NCI-H1092 (cell line): ENCODE measurements at regions not wholly inside any gene's neighbourhood (a gene's known extent, or its start where the extent isn't known, plus 50 kb on each side); places are given as distances from the start of the nearest gene placed in this dataset.
A peak's percentile ranks its signal among the peaks of the same experiment; 100 is the strongest.
"Not testable (repeated sequence)": the region's sequence is repeated elsewhere in the genome, so short reads cannot be mapped to it uniquely, and the experiment has no call there.

Experiments
- DNase-seq: peaks from one replicate; lab custom pipeline; 2025; lab: John Stamatoyannopoulos, UW

- DNase-seq, result no peak
These were observed 355.3 kb upstream of the AUTS2 start for GRCh38 chr7:69243016-69243415.

- DNase-seq, result no peak
These were observed 353.6 kb upstream of the AUTS2 start for GRCh38 chr7:69244701-69245100.

- no peak for DNase-seq
These were observed 352.6 kb upstream of the AUTS2 start for GRCh38 chr7:69245646-69246045.

- DNase-seq, result no peak
These were observed 351.5 kb upstream of the AUTS2 start for GRCh38 chr7:69246758-69247157.

GRCh38 chr7:69248382-69248828 lies 349.9 kb upstream of the AUTS2 start:
- not testable (repeated sequence) for DNase-seq

GRCh38 chr7:69250958-69251357 lies 347.3 kb upstream of the AUTS2 start:
- no peak for DNase-seq

- no peak for DNase-seq
These were observed 343.6 kb upstream of the AUTS2 start for GRCh38 chr7:69254643-69255042.

- DNase-seq, result no peak
These were observed 341.6 kb upstream of the AUTS2 start for GRCh38 chr7:69256634-69257081.

- DNase-seq, result no peak
These were observed 340.7 kb upstream of the AUTS2 start for GRCh38 chr7:69257592-69257991.

- no peak for DNase-seq
These were observed 338.8 kb upstream of the AUTS2 start for GRCh38 chr7:69259445-69259844.

GRCh38 chr7:69260023-69260422 lies 338.3 kb upstream of the AUTS2 start:
- DNase-seq, result no peak

- DNase-seq, result no peak
These were observed 334.7 kb upstream of the AUTS2 start for GRCh38 chr7:69263550-69263949.

GRCh38 chr7:69269806-69270205 lies 328.5 kb upstream of the AUTS2 start:
- DNase-seq, result no peak

GRCh38 chr7:69272101-69272500 lies 326.2 kb upstream of the AUTS2 start:
- DNase-seq, result peak; percentile 10

- no peak for DNase-seq
These were observed 322.1 kb upstream of the AUTS2 start for GRCh38 chr7:69276011-69276729.

- no peak for DNase-seq
These were observed 320.9 kb upstream of the AUTS2 start for GRCh38 chr7:69277366-69277765.

GRCh38 chr7:69282946-69283345 lies 315.3 kb upstream of the AUTS2 start:
- DNase-seq, result no peak

GRCh38 chr7:69283421-69283820 lies 314.9 kb upstream of the AUTS2 start:
- no peak for DNase-seq

- DNase-seq, result no peak
These were observed 312.4 kb upstream of the AUTS2 start for GRCh38 chr7:69285854-69286253.

GRCh38 chr7:69295977-69296376 lies 302.3 kb upstream of the AUTS2 start:
- DNase-seq, result peak; percentile 58

GRCh38 chr7:69301253-69301652 lies 297.0 kb upstream of the AUTS2 start:
- DNase-seq, result no peak

- DNase-seq, result no peak
These were observed 288.7 kb upstream of the AUTS2 start for GRCh38 chr7:69309601-69310000.

GRCh38 chr7:69311489-69311888 lies 286.8 kb upstream of the AUTS2 start:
- DNase-seq, result no peak

- DNase-seq, result not testable (repeated sequence)
These were observed 284.4 kb upstream of the AUTS2 start for GRCh38 chr7:69313852-69314251.
